CD4-positive, alpha-beta T cell (primary cell): ENCODE measurements at regions not wholly inside any gene's neighbourhood (a gene's known extent, or its start where the extent isn't known, plus 50 kb on each side); places are given as distances from the start of the nearest gene placed in this dataset.

Experiments
- ATAC-seq: fragments of 200-7000 bp; cut with Tn5 transposase; one replicate; pipeline ENCODE4 v1.10.0; 2022; ENCODE audit warnings: mild to moderate bottlenecking; ENCODE audit not compliant: poor library complexity
- CTCF ChIA-PET: fragments of 350-600 bp; sonication (Branson Sonifier 250); formaldehyde crosslinking; loops from one replicate; lab custom pipeline; 2021; ENCODE audit warnings: antibody characterized with exemption, inconsistent platforms; lab: Charles Lee
- POLR2A ChIA-PET: fragments of 350-600 bp; sonication (Branson Sonifier 250); formaldehyde crosslinking; loops from one replicate; lab custom pipeline; 2021; ENCODE audit warnings: antibody characterized with exemption, inconsistent platforms; lab: Charles Lee
- DNase-seq, 14 experiments: peaks; one replicate each; pipeline ENCODE4 v3.0.0-alpha.2; 2013 to 2020; ENCODE audit warnings: mixed read lengths in 2 of 14
- H3K27ac ChIP-seq, 2 donors: one replicate each; pipeline versions ENCODE4 v1.5.1 to v1.7.0; 2013; ENCODE audit warnings: low read length in 2 of 2, low read depth in 1 of 2, mild to moderate bottlenecking in 1 of 2
- H3K27me3 ChIP-seq, 2 experiments: 1 replicate in 1 of 2; 2 replicates in 1 of 2; pipeline versions ENCODE4 v1.6.1 to v1.7.0; 2013; ENCODE audit warnings: low read length in 2 of 2, control low read depth in 1 of 2, mild to moderate bottlenecking in 1 of 2, moderate library complexity in 1 of 2; ENCODE audit not compliant: insufficient read depth in 2 of 2, control insufficient read depth in 1 of 2
- H3K36me3 ChIP-seq: one replicate; pipeline ENCODE4 v1.6.1; 2013; ENCODE audit warnings: low read length, control low read depth; ENCODE audit not compliant: insufficient read depth
- H3K4me1 ChIP-seq: one replicate; pipeline ENCODE4 v1.6.1; 2013; ENCODE audit warnings: low read length, control low read depth; ENCODE audit not compliant: insufficient read depth
- H3K4me3 ChIP-seq: one replicate; pipeline ENCODE4 v1.5.1; 2013; ENCODE audit warnings: mild to moderate bottlenecking, low read length, moderate library complexity
- H3K9me3 ChIP-seq, 2 experiments: 1 replicate in 1 of 2; 2 replicates in 1 of 2; pipeline versions ENCODE4 v1.6.1 to v1.7.0; 2013; ENCODE audit warnings: low read length in 2 of 2, mild to moderate bottlenecking in 2 of 2, control low read depth in 1 of 2, moderate library complexity in 1 of 2; ENCODE audit not compliant: control insufficient read depth in 1 of 2, insufficient read depth in 1 of 2
- H3K27ac Mint-ChIP-seq: one replicate; pipeline ENCODE4 v1.8.0; 2020; ENCODE audit warnings: mixed read lengths
- H3K27me3 Mint-ChIP-seq: one replicate; pipeline ENCODE4 v1.8.0; 2021; ENCODE audit warnings: mixed read lengths
- H3K36me3 Mint-ChIP-seq: one replicate; pipeline ENCODE4 v1.8.0; 2021; ENCODE audit warnings: low read depth, mixed read lengths
- H3K4me1 Mint-ChIP-seq: one replicate; pipeline ENCODE4 v1.8.0; 2021; ENCODE audit warnings: low read depth, mixed read lengths
- H3K4me3 Mint-ChIP-seq: one replicate; pipeline ENCODE4 v1.8.0; 2020; ENCODE audit warnings: mild to moderate bottlenecking, mixed read lengths
- H3K9me3 Mint-ChIP-seq: one replicate; pipeline ENCODE4 v1.8.0; 2020; ENCODE audit warnings: mixed read lengths
- intact Hi-C, 2 experiments: fragments of 100-400 bp; cut with DNase I in 1 of 2; cut with micrococcal nuclease in 1 of 2; formaldehyde crosslinking; loops; one replicate each; pipeline versions ENCODE4 v1.15.1 to v1.9.0; 2023 to 2025; cut with DNase I, micrococcal nuclease
- TF ChIP-seq, protein P1 (sequence below): fragments of 200-600 bp; IDR thresholded peaks from one replicate; pipeline ENCODE4 v1.8.0; 2022; ENCODE audit warnings: antibody characterized with exemption, mild to moderate bottlenecking

DNA sequence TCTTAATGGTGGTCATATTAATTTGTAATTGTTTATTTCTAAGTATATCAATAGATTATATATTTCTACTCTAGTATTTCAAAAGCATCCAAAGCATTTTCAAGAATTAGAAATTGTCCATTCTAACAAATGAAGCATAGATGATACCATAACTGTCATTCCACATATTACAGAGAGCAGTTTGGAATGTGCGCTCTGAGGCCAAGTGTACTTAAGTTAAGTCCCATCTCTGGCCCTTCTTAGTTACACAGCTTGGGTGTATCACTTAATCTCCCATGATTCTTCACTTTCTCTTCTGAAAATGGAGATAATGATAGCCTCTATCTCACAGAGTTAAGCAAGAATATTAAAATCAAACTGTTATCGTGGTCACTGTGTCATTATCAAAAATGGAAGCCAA is 281.1 kb downstream of the MRPL39 start:
- Histone ChIP-seq H3K27ac (no peak overlapping the region), H3K9me3 (no peaks in the 10 kb centered on the region), H3K27me3 (no peaks in the 10 kb centered on the region), H3K4me3 (no peak overlapping the region), H3K36me3 (no peaks in the 10 kb centered on the region), H3K4me1 (no peaks in the 10 kb centered on the region)
- no peaks in the 10 kb centered on the region for H3K4me1 Mint-ChIP-seq
- H3K27ac Mint-ChIP-seq, result no peak overlapping the region
- H3K9me3 Mint-ChIP-seq, result no peaks in the 10 kb centered on the region
- CTCF ChIA-PET, result no interaction called here
- DNase-seq (no peak), ATAC-seq (no peak)
- H3K27me3 Mint-ChIP-seq, result peaks cover 5% of the 10 kb centered on the region
- H3K36me3 Mint-ChIP-seq, result no peaks in the 10 kb centered on the region
- no peak overlapping the region for H3K4me3 Mint-ChIP-seq
- TF ChIP-seq, protein P1, sequence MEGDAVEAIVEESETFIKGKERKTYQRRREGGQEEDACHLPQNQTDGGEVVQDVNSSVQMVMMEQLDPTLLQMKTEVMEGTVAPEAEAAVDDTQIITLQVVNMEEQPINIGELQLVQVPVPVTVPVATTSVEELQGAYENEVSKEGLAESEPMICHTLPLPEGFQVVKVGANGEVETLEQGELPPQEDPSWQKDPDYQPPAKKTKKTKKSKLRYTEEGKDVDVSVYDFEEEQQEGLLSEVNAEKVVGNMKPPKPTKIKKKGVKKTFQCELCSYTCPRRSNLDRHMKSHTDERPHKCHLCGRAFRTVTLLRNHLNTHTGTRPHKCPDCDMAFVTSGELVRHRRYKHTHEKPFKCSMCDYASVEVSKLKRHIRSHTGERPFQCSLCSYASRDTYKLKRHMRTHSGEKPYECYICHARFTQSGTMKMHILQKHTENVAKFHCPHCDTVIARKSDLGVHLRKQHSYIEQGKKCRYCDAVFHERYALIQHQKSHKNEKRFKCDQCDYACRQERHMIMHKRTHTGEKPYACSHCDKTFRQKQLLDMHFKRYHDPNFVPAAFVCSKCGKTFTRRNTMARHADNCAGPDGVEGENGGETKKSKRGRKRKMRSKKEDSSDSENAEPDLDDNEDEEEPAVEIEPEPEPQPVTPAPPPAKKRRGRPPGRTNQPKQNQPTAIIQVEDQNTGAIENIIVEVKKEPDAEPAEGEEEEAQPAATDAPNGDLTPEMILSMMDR, result no peak
- intact Hi-C loops, result no loop called here
- POLR2A ChIA-PET, result no interaction called here

DNA sequence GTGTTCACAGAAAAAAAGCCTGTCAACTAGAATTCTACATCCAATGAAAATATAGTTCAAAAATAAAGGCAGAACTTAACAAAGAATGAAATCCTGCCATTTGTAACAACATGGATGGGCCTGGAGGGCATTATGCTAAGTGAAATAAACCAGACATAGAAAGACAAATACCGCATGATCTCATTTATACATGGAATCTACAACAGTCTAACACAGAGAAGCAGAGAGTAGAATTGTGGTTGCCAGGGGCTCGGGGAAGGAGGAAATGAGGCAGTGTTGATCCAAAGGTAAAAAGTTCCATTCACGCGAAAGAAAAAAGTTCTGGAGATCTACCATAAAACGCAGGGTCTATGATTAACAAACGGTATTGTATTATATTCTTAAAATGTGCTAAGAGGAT is 282.6 kb downstream of the MRPL39 start:
- no peak overlapping the region for H3K4me3 ChIP-seq
- Mint-ChIP-seq H3K9me3 (no peaks in the 10 kb centered on the region), H3K27ac (no peak overlapping the region), H3K36me3 (no peaks in the 10 kb centered on the region), H3K27me3 (peaks cover 5% of the 10 kb centered on the region), H3K4me1 (no peaks in the 10 kb centered on the region), H3K4me3 (no peak overlapping the region)
- ChIA-PET CTCF (no interaction called here), POLR2A (no interaction called here)
- no peaks in the 10 kb centered on the region for H3K9me3 ChIP-seq
- intact Hi-C loops, result no loop called here
- no peak overlapping the region for H3K27ac ChIP-seq
- H3K27me3 ChIP-seq, result no peaks in the 10 kb centered on the region
- DNase-seq (no peak), ATAC-seq (no peak)
- TF ChIP-seq, protein P1, result no peak
- no peaks in the 10 kb centered on the region for H3K36me3 ChIP-seq
- H3K4me1 ChIP-seq, result no peaks in the 10 kb centered on the region

DNA sequence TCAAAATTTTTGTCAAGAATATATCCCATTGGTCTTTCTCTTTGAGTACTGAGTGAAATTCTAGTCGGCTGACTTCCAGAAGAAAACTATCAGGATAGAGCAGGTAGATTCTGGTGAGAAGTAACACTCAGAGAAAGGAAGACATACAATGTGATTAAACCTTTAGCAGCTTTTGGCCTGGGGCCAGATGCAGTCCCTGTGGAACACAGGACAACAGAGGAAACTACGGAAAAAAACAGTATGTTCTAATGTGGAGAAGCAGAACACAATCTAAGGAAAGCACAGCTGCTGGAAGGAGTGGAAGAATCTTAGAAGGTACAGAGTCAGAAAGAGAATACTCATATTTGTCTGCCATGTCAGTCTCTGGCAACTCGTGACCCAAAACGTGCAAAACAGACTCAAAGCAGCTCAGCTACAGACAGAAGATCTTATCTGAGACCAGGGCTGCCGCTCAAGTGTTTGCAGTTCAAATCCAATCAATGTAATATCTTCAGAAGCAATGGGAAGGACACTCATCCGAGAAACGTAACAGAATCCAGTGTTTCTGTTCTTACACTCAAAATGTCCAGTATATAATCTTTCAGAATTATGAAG is 283.8 kb downstream of the MRPL39 start:
- Histone ChIP-seq H3K36me3 (no peaks in the 10 kb centered on the region), H3K27me3 (no peaks in the 10 kb centered on the region), H3K4me3 (no peak overlapping the region), H3K27ac (no peak overlapping the region), H3K9me3 (no peaks in the 10 kb centered on the region), H3K4me1 (no peaks in the 10 kb centered on the region)
- TF ChIP-seq, protein P1, result no peak
- no peak overlapping the region for H3K27ac Mint-ChIP-seq
- intact Hi-C loops, result no loop called here
- CTCF ChIA-PET, result no interaction called here
- H3K4me1 Mint-ChIP-seq, result no peaks in the 10 kb centered on the region
- ATAC-seq, result no peak
- no peaks in the 10 kb centered on the region for H3K9me3 Mint-ChIP-seq
- POLR2A ChIA-PET, result no interaction called here
- DNase-seq, result no peak
- no peaks in the 10 kb centered on the region for H3K36me3 Mint-ChIP-seq
- H3K4me3 Mint-ChIP-seq, result no peak overlapping the region
- H3K27me3 Mint-ChIP-seq, result peaks cover 5% of the 10 kb centered on the region
